Erythroblast (primary cell): ENCODE measurements at regions not wholly inside any gene's neighbourhood (a gene's known extent, or its start where the extent isn't known, plus 50 kb on each side); places are given as distances from the start of the nearest gene placed in this dataset.

Source experiments
- DNase-seq, 2 experiments: peaks; one replicate each; lab custom pipeline; 2025; lab: John Stamatoyannopoulos, UW
- GATA1 ChIP-seq: IDR thresholded peaks from 2 replicates; pipeline ENCODE4 v1.6.1; 2011; ENCODE audit warnings: low read depth, mild to moderate bottlenecking, control low read depth, low read length, moderate library complexity
- POLR2A ChIP-seq: IDR thresholded peaks from 2 replicates; pipeline ENCODE4 v1.6.1; 2011; ENCODE audit warnings: mild to moderate bottlenecking, low read length

GRCh38 chr9:99592834-99593574 lies 228.7 kb upstream of the NR4A3 start:
- TF ChIP-seq POLR2A: no peak
- TF ChIP-seq GATA1: no peak
- no peak for DNase-seq

GRCh38 chr9:99593610-99594009 lies 228.1 kb upstream of the NR4A3 start:
- no peak for DNase-seq
- no peak for TF ChIP-seq GATA1
- TF ChIP-seq POLR2A: no peak

GRCh38 chr9:99594056-99594780 lies 227.5 kb upstream of the NR4A3 start:
- TF ChIP-seq GATA1 (no peak), POLR2A (no peak)

GRCh38 chr9:99595796-99596195 lies 225.9 kb upstream of the NR4A3 start:
- TF ChIP-seq POLR2A (no peak), GATA1 (no peak)
- no peak for DNase-seq

More at GRCh38 chr9:99594056-99594780, 227.5 kb upstream of the NR4A3 start:
- DNase-seq: no peak

GRCh38 chr9:99601571-99602111 lies 220.0 kb upstream of the NR4A3 start:
- TF ChIP-seq GATA1 (no peak), POLR2A (no peak)
- DNase-seq: no peak

GRCh38 chr9:99602854-99603253 lies 218.8 kb upstream of the NR4A3 start:
- TF ChIP-seq GATA1 (no peak), POLR2A (no peak)
- no peak for DNase-seq

- no peak for DNase-seq
- TF ChIP-seq POLR2A: no peak
- TF ChIP-seq GATA1: no peak
These were observed 216.5 kb upstream of the NR4A3 start for GRCh38 chr9:99605016-99605743.

- no peak for DNase-seq
- TF ChIP-seq GATA1 (no peak), POLR2A (no peak)
These were observed 215.4 kb upstream of the NR4A3 start for GRCh38 chr9:99606296-99606695.

GRCh38 chr9:99606957-99607356 lies 214.7 kb upstream of the NR4A3 start:
- no peak for DNase-seq
- TF ChIP-seq GATA1 (no peak), POLR2A (no peak)

GRCh38 chr9:99607842-99608448 lies 213.7 kb upstream of the NR4A3 start:
- no peak for TF ChIP-seq GATA1
- TF ChIP-seq POLR2A: no peak
- no peak for DNase-seq

GRCh38 chr9:99614341-99614740 lies 207.3 kb upstream of the NR4A3 start:
- TF ChIP-seq GATA1: no peak
- no peak for TF ChIP-seq POLR2A
- DNase-seq: no peak

- TF ChIP-seq POLR2A (no peak), GATA1 (no peak)
- no peak for DNase-seq
These were observed 200.6 kb upstream of the NR4A3 start for GRCh38 chr9:99621040-99621439.

GRCh38 chr9:99622679-99623078 lies 199.0 kb upstream of the NR4A3 start:
- TF ChIP-seq GATA1 (no peak), POLR2A (no peak)
- no peak for DNase-seq
